ENCODE measurements at regions not wholly inside any gene's neighbourhood (a gene's known extent, or its start where the extent isn't known, plus 50 kb on each side); places are given as distances from the start of the nearest gene placed in this dataset.

DNA sequence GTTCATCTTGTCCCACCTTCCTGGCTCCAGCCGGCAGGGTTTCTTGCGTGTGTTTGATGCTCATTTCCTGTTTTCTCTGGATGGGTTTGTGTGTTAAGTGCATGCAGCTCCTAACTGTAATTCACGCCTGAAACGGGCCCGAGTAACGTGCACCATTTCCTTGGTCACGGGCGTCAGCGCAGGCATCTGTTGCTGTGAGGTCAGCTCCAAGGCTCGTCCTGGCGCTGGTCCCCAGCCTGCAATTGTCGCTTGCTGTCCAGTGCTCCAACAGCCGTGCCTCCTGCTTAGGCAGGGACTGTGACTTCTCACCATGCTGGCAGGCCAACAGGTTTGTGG is 201.1 kb downstream of the GLRX3 start:
- TF ChIP-seq, protein P1, sequence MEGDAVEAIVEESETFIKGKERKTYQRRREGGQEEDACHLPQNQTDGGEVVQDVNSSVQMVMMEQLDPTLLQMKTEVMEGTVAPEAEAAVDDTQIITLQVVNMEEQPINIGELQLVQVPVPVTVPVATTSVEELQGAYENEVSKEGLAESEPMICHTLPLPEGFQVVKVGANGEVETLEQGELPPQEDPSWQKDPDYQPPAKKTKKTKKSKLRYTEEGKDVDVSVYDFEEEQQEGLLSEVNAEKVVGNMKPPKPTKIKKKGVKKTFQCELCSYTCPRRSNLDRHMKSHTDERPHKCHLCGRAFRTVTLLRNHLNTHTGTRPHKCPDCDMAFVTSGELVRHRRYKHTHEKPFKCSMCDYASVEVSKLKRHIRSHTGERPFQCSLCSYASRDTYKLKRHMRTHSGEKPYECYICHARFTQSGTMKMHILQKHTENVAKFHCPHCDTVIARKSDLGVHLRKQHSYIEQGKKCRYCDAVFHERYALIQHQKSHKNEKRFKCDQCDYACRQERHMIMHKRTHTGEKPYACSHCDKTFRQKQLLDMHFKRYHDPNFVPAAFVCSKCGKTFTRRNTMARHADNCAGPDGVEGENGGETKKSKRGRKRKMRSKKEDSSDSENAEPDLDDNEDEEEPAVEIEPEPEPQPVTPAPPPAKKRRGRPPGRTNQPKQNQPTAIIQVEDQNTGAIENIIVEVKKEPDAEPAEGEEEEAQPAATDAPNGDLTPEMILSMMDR (conservative IDR thresholded peaks at IDR 0.05; ENCODE audit: low read depth, low read length) = no peak
- TF ChIP-seq CEBPB (IDR thresholded peaks at IDR 0.05; ENCODE audit: low read depth, low read length) (no peak), POLR2A (IDR thresholded peaks at IDR 0.05; ENCODE audit: low read depth, low read length) (no peak), SMC3 (IDR thresholded peaks at IDR 0.05; ENCODE audit: low read depth, low read length) (no peak), RFX5 (IDR thresholded peaks at IDR 0.05; ENCODE audit: low read depth, low read length) (no peak), MAZ (IDR thresholded peaks at IDR 0.05; ENCODE audit: borderline replicate concordance, low read depth, low read length) (no peak), BHLHE40 (IDR thresholded peaks at IDR 0.05; ENCODE audit: low read depth, low read length) (no peak), FOS (IDR thresholded peaks at IDR 0.05; ENCODE audit: low read depth, low read length) (no peak), MXI1 (IDR thresholded peaks at IDR 0.05; ENCODE audit: borderline replicate concordance, low read depth, low read length) (no peak), CHD1 (IDR thresholded peaks at IDR 0.05; ENCODE audit: low read depth, low read length) (no peak)
- TF ChIP-seq, protein P2, sequence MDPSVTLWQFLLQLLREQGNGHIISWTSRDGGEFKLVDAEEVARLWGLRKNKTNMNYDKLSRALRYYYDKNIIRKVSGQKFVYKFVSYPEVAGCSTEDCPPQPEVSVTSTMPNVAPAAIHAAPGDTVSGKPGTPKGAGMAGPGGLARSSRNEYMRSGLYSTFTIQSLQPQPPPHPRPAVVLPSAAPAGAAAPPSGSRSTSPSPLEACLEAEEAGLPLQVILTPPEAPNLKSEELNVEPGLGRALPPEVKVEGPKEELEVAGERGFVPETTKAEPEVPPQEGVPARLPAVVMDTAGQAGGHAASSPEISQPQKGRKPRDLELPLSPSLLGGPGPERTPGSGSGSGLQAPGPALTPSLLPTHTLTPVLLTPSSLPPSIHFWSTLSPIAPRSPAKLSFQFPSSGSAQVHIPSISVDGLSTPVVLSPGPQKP (IDR thresholded peaks at IDR 0.05; ENCODE audit: borderline replicate concordance, low read depth, low read length) = no peak
- TF ChIP-seq, protein P3, sequence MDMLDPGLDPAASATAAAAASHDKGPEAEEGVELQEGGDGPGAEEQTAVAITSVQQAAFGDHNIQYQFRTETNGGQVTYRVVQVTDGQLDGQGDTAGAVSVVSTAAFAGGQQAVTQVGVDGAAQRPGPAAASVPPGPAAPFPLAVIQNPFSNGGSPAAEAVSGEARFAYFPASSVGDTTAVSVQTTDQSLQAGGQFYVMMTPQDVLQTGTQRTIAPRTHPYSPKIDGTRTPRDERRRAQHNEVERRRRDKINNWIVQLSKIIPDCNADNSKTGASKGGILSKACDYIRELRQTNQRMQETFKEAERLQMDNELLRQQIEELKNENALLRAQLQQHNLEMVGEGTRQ (IDR thresholded peaks at IDR 0.05; ENCODE audit: low read depth, low read length) = no peak
